ENCODE measurements at regions not wholly inside any gene's neighbourhood (a gene's known extent, or its start where the extent isn't known, plus 50 kb on each side); places are given as distances from the start of the nearest gene placed in this dataset.
"Not testable (repeated sequence)": the region's sequence is repeated elsewhere in the genome, so short reads cannot be mapped to it uniquely, and the experiment has no call there.

- DNase-seq: not testable (repeated sequence)
Observed at GRCh38 chr4:189653130-189653653, 287.5 kb upstream of the FRG1 start.

DNA sequence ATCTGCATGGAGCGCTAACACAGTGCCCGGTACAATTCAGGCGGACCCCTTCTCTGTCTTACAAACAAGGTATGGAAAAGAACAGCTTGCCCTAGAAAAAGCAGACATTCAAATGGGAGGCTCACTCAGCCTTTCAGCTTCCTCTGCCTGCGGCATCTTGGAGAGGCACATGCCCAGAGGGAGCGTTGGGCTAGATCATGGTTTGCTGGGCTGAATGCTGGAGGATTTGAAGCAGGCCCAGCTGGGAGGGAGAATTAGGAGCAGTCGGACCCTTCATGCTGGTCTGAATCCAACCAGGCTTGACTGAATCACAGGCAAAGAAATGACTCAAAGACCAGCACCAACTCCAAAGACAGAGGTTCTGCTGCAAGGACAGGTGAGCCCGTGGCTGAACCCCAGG, 286.7 kb upstream of the FRG1 start:
- not testable (repeated sequence) for DNase-seq

- not testable (repeated sequence) for DNase-seq
Observed at GRCh38 chr4:189654396-189654795, 286.3 kb upstream of the FRG1 start.

DNA sequence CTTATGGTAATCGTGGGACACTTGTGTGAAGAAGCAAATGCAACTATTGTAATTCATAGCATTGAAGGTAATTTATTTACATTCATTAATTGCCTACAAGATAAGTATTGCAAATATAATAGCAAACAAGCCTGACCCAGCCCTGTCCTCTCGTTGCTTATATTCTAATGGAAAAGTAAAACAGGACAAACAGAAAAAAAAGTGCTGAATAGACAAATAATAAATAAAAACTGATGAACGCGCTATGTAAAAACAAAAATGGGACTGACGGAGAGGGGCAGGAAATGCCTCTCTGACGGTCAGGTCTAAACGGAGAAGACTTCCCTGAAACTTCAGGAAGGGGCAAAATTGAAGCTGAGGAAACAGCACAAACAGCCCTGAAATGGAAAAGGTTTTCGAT, 284.9 kb upstream of the FRG1 start:
- DNase-seq: not testable (repeated sequence)

DNA sequence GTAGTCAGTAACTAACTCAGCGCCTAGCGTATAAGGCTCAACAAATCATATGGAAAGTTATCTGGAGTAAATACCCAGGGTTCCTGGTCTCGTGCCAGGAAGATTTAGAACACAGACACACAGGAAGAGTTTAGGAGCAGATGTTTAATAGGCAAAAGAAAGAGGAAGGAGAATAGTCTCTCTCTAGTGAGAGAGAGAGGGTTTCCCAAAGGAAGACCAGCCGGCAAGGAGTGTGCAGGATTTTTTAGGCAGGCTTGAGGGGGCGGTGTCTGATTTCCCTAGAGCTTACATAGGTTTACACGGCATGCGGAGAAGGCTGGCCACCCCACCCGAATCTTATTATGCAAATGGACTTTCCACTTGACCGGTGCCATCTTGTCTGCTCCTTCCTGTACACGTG, 284.0 kb upstream of the FRG1 start:
- DNase-seq: no peak

- DNase-seq: not testable (repeated sequence)
Observed at GRCh38 chr4:189658259-189658658, 282.4 kb upstream of the FRG1 start.

DNA sequence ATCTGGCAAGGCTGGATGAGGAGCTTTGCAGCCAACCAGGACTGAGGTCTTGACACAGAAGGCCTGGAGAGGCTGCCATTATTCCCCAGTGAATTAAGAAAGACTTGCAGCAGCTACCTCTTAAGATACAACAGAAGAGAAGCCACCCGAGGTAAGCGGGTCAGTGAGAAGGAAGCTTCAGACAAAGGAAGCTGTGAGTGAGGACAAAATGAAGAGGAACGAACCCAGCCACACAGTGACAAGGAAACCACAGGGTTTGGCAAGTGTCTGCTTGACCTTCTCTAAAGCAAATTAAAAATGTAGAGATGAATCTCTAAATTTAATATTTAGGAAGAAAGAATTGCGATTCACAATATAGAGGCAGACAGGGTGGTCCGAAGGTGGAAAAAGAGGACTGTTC, 281.8 kb upstream of the FRG1 start:
- DNase-seq: not testable (repeated sequence)

- no peak for DNase-seq
Observed at GRCh38 chr4:189659287-189659686, 281.4 kb upstream of the FRG1 start.

GRCh38 chr4:189660722-189661360, 279.8 kb upstream of the FRG1 start:
- no peak for DNase-seq

DNA sequence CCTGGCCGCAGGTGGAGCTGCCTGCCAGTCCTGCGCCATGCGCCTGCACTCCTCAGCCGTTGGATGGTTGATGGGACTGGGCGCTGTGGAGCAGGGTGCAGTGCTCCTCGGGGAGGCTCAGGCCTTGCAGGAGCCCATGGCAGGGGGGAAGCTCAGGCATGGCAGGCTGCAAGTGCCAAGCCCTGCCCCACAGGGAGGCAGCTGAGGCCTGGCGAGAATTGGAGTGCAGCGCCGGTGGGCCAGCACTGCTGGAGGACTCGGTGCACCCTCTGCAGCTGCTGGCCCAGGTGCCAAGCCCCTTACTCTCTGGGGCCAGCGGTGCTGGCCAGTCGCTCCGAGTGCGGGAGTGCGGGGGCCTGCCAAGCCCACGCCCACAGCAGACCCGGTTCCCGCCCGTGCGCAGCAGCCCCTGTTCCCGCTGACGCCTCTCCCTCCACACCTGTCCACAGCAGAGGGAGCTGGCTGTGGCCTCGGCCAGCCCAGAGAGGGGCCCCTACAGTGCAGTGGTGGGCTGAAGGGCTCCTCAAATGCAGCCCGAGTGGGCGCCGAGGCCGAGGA, 275.9 kb upstream of the FRG1 start:
- no peak for DNase-seq

DNA sequence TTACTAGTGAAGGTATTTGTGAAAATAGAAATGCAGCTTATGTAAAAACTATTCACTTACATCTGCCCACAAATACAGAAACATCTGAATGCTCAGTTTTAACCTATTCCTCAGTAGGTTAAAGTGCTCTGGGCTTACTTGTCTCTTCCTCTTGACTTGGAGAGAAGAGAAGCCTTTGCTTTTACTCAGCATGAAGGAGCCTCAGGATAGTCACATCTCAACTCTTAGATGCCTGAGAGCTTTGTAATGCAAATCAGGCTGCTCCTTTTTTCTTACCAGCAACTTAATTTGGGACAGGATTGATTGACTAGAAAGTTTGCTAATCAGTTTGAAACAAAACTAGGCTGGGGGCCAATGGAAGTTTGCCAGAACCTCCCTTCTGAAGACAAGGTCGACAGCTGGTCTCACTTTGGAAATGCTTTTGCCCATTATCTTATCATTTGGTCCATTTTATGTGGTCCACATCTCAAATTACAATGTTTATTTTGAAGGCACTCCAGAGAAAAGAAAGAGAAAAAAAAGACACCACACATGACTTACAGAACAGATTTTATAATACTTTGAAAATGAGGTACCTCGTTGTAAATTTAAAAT, 274.9 kb upstream of the FRG1 start:
- not testable (repeated sequence) for DNase-seq

GRCh38 chr4:189667386-189667785, 273.3 kb upstream of the FRG1 start:
- DNase-seq: not testable (repeated sequence)

DNA sequence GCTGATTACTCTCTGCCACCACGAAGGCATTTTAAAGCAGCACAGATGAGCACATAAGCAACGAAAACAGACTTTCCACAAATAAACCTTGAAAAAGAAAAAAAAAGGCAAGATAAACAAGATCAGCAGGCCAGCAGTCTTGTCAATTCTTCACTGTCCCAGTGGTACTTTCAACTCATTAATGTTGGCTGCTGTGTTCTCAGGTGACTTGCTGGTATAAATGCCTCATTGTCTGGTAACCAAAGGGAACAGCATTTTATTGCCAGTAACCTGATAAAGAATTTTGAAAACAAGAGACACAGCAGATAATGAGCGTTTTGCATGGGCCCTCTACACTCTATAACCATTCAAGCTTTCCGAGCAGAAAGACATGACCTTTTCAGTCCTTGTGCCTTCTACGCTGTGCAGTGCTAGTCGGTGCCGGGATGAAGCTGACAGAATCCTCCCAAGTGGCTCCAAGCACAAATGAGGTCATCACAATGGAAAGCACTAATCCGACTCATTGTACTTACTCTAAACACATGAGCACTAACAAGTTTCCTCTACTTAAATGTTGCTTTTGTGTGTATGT, 242.9 kb upstream of the FRG1 start:
- DNase-seq: not testable (repeated sequence)

DNA sequence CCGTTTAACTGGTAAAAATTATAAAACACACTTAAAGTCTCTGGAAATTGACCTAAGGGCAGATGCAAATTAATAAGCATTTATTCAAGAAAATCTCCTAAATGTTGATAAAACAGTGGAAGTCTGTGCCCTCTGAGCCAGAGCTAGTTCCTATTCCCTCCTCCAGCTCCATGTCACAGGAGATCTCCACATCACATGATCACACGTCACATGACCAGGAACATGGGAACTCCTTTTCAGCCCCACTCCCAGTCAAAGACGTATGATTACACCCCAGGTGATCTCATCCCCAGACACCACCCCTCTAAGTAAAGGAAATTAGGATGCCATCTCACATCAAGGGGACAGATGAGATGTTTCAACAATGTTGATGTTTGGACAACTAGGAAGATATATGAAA, 237.7 kb upstream of the FRG1 start:
- not testable (repeated sequence) for DNase-seq

DNA sequence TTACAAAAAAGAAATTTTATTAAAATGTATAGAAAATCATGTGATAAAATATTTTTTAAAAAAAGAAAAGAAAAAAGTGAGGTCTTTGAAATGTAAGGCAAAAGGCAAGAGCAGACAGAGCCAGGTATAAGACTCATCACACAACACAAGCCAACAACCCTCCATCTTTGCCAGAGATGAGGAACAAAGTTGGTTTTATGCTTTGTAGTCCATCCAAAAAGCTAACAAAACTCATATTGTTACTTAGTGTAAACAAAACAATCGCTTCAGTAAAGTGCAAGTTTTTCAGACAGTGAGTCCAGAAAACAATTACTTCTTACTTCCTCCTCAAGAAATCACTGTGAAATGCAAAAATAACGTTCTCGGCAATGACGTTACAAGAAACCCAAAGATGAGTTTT, 233.9 kb upstream of the FRG1 start:
- DNase-seq: not testable (repeated sequence)

DNA sequence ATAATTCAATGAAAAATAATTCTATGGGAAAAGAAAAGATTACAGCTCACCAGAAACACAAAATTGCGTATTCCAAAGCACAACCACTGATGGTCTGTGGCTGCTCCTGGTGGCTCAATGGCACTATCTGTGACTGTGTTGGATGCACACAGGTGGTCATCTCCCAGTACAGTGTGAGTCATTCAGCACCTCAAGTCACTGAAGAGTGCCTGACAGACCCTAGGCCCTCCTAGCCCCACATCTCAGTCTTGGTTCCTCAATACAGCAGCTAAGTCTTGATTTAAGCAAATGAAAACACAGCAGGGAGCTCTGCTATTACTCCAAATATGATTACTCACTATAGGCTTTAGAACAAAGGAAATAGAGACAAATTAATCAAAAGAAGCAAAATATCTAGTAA, 233.4 kb upstream of the FRG1 start:
- DNase-seq: not testable (repeated sequence)

DNA sequence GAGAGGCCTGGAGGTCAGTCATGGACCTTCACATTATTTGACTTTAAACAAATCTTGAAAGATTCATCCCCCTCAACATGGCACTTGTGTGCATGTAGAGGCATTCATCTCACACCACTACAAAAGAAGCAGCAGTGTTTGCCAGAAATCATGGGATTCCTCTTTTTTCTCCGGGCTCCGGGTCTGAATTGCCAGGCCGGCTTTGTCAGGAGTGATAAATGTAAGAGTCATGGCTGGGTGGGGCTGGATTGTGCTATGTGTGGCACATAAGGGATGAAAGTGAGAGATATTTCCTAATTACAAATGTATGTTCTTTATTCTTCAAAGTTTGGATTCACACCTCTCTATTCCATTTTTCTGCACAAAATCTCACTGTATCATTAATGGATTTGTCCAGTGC, 228.7 kb upstream of the FRG1 start:
- DNase-seq: not testable (repeated sequence)

DNA sequence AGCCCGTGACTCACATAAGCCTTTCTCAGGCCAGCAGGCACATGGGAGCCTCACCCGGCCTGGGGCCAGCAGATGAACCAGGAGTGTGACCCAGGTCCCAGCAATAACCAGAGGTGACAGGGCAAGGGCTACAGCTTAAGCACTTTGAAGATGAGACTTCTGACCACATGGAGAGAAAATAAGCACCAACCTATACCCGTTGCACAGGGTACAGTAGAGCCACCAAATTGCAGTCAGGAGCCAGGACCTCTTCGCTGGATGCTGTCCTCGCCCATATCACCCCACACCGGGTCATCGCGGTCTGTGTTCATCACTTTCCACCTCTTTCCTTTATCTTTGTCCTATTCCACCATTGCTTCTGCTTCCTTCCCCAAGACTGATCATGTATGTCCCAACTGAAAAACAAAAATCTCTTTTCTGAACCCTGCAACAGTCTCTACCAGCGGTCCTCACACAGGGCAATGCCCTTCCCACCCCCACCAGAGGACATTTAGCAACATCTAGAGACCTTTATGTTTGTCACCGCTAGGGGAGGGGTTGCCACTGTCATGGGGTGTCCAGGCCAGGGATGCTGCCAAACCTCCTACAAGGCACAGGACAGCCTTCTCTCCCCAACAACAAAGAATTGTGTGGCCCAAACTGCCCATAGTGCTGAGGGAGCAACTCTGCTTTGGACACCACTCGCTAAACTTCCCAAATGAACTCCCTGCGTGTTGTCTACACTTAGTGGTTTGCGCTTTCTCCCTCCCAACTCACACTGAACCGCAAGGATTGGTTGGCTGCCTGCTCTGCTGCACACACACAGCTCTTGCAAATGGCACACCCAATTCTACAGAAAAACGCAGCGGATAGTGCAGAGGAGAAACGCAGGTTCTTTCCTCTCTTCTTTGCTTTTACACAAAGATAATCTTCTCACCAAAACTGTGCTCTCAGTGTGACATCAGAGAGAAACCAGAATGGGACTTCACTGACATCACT, 219.4 kb upstream of the FRG1 start:
- not testable (repeated sequence) for DNase-seq

GRCh38 chr4:189722324-189723003, 218.2 kb upstream of the FRG1 start:
- DNase-seq: not testable (repeated sequence)

GRCh38 chr4:189727982-189728638, 212.6 kb upstream of the FRG1 start:
- not testable (repeated sequence) for DNase-seq

DNA sequence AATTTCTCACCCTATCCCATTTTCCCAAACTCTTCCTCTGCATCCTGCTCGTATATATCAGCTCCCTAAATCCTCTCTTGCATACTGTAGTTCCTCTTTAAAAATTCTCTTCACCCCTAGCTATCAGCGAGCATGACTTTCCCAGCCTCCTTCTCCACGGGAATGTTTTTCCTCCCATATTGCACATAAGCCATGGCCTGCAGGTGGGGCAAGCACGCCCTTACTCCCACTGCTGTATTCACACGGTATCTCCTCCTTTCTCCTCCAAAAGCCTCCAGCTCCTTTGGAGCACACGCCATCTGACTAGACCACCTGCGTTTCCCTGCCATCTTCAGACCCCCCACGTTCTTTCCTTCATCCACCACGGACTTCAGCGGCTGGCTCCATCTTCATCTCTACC, 208.7 kb upstream of the FRG1 start:
- not testable (repeated sequence) for DNase-seq
